Small intestine (tissue), 7 donors: ENCODE measurements at regions not wholly inside any gene's neighbourhood (a gene's known extent, or its start where the extent isn't known, plus 50 kb on each side); places are given as distances from the start of the nearest gene placed in this dataset.

Source experiments
- DNase-seq, 2 donors: peaks; one replicate each; pipeline versions ENCODE4 v3.0.0 to v3.0.0-alpha.2; 2013
- FAIRE-seq: peaks from 2 replicates; lab custom pipeline; 2012; peaks lifted over from hg19 to GRCh38; lab: Jason Lieb, UNC
- H3K27ac ChIP-seq, 3 donors: one replicate each; pipeline ENCODE4 v1.5.1; 2013; ENCODE audit warnings: low read length in 2 of 3, mild to moderate bottlenecking in 2 of 3, control low read depth in 1 of 3, inconsistent platforms in 1 of 3, low read depth in 1 of 3, moderate library complexity in 1 of 3
- H3K27me3 ChIP-seq, 3 donors: one replicate each; pipeline ENCODE4 v1.6.1; 2013; ENCODE audit warnings: low read length in 3 of 3, inconsistent platforms in 1 of 3; ENCODE audit not compliant: control insufficient read depth in 3 of 3, insufficient read depth in 3 of 3
- H3K36me3 ChIP-seq, 3 donors: one replicate each; pipeline ENCODE4 v1.6.1; 2013; ENCODE audit warnings: low read length in 3 of 3, inconsistent platforms in 1 of 3, low read depth in 1 of 3, mild to moderate bottlenecking in 1 of 3, moderate library complexity in 1 of 3; ENCODE audit not compliant: control insufficient read depth in 3 of 3, insufficient read depth in 2 of 3
- H3K4me1 ChIP-seq, 3 donors: one replicate each; pipeline ENCODE4 v1.6.1; 2013; ENCODE audit warnings: low read length in 2 of 3, inconsistent platforms in 1 of 3, low read depth in 1 of 3, mild to moderate bottlenecking in 1 of 3, moderate library complexity in 1 of 3; ENCODE audit not compliant: control insufficient read depth in 3 of 3, insufficient read depth in 2 of 3
- H3K4me3 ChIP-seq, 3 donors: one replicate each; pipeline ENCODE4 v1.5.1; 2013; ENCODE audit warnings: low read length in 3 of 3, control low read depth in 1 of 3, inconsistent platforms in 1 of 3, low read depth in 1 of 3, mild to moderate bottlenecking in 1 of 3, moderate library complexity in 1 of 3
- H3K9me3 ChIP-seq, 2 donors: one replicate each; pipeline ENCODE4 v1.6.1; 2013; ENCODE audit warnings: low read depth in 1 of 2, low read length in 1 of 2; ENCODE audit not compliant: control insufficient read depth in 2 of 2, insufficient read depth in 1 of 2
- WGBS, 3 donors: extraction: QIAGEN DNeasy Blood & Tissue Kit; methylation state at CpG; one replicate each; pipeline ENCODE4 v1.1.7; 2013; 5-methylcytosine and 5-hydroxymethylcytosine counted together
- donor health status: healthy with polysubstance abuse.
- donor health status: control.
- donor health status: control.
- donor health status: Bipolar disorder and iron deficiency.
- donor health status: healthy.

DNA sequence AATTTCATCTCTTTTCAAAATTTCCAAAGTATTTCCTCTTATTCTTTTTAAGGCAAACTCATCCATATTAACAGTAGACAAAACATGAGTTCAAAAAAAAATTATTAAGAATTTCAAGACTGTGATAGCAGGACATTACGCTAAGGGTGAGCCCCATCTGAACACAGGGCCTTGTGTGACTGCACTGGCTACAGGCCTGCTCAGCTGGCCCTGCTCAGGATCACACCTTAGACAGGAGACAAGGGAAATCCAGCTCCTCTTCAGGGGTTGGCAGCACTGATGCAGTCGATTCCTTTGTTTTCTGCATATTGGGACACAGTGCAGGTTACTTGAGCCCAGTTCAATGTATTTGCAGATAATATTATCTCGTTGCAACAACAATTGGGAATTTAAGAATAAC is 444.7 kb downstream of the PLK2 start:
- FAIRE-seq, result no peak
- Histone ChIP-seq H3K27me3 (no peaks in the 10 kb centered on the region), H3K27ac (no peak overlapping the region), H3K36me3 (no peaks in the 10 kb centered on the region), H3K9me3 (no peaks in the 10 kb centered on the region), H3K4me3 (no peak overlapping the region), H3K4me1 (no peaks in the 10 kb centered on the region)
- DNase-seq, result no peak
- WGBS, 3 donors, result 73 to 84% (median 75%) methylated on average over 3 of the region's 3 CpGs

DNA sequence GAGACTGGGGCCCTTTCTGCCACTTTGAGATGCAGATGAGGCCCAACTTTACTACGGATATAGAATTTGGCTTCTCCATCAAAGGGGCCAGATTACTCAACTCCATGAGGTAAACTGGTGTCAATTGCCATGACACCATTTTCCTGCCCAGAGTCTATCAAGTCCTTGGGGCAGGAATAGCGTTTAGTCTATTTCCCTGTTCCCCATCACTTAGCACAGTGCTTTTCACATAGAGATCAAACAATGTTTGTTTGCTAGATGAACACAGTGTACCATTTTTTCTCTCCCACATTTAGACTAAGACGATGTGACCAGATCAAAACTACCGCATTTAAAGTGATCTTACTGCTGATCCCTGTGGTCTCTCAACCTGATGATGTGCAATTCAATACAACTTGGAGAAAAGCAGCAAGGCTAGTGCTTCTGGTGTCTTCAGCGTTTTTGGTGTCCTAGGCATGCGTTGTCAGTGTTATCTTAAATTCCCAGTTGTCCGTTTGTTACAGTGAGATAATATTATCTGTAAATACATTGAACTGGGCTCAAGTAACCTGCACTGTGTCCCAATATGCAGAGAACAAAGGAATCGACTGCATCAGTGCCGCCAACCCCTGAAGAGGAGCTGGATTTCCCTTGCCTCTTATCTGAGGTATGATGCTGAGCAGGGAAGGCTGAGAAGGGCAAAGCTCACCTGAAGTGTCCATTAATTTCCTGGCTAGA is 446.2 kb downstream of the PLK2 start:
- DNase-seq (peak in 1 of 2 donors; percentile 6), FAIRE-seq (no peak)
- Histone ChIP-seq H3K36me3 (no peaks in the 10 kb centered on the region), H3K27ac (no peak overlapping the region), H3K9me3 (no peaks in the 10 kb centered on the region), H3K4me3 (no peak overlapping the region), H3K27me3 (no peaks in the 10 kb centered on the region), H3K4me1 (no peaks in the 10 kb centered on the region)
- 64 to 83% (median 78%) methylated on average over 9 of the region's 9 CpGs for WGBS, 3 donors

- Histone ChIP-seq H3K9me3 (no peaks in the 10 kb centered on the region), H3K4me3 (no peak overlapping the region), H3K27ac (no peak overlapping the region), H3K27me3 (no peaks in the 10 kb centered on the region), H3K4me1 (no peaks in the 10 kb centered on the region), H3K36me3 (no peaks in the 10 kb centered on the region)
- 70 to 78% (median 77%) methylated on average over 3 of the region's 3 CpGs for WGBS, 3 donors
- peak in 1 of 2 donors; percentile 0 for DNase-seq
- FAIRE-seq, result no peak
Observed at GRCh38 chr5:58012801-58013315, 447.0 kb downstream of the PLK2 start.

- FAIRE-seq, result no peak
- H3K4me1 ChIP-seq, result no peaks in the 10 kb centered on the region
- H3K27me3 ChIP-seq, result no peaks in the 10 kb centered on the region
- WGBS, 3 donors, result 29 to 58% (median 31%) methylated on average over 1 of the region's 1 CpG
- H3K27ac ChIP-seq, result no peak overlapping the region
- no peak for DNase-seq
- H3K36me3 ChIP-seq, result no peaks in the 10 kb centered on the region
- H3K4me3 ChIP-seq, result no peak overlapping the region
- H3K9me3 ChIP-seq, result no peaks in the 10 kb centered on the region
Observed at GRCh38 chr5:58012102-58012501, 447.8 kb downstream of the PLK2 start.

- Histone ChIP-seq H3K4me3 (no peak overlapping the region), H3K27ac (no peak overlapping the region), H3K27me3 (no peaks in the 10 kb centered on the region), H3K4me1 (no peaks in the 10 kb centered on the region), H3K9me3 (no peaks in the 10 kb centered on the region), H3K36me3 (no peaks in the 10 kb centered on the region)
- 65 to 81% (median 73%) methylated on average over 4 of the region's 4 CpGs for WGBS, 3 donors
- FAIRE-seq (no peak), DNase-seq (no peak)
Observed at GRCh38 chr5:58011301-58011700, 448.6 kb downstream of the PLK2 start.

GRCh38 chr5:58009754-58010153 is 450.1 kb downstream of the PLK2 start:
- DNase-seq, result no peak
- FAIRE-seq, result no peak
- WGBS, 3 donors, result 53 to 71% (median 57%) methylated on average over 2 of the region's 2 CpGs
- H3K9me3 ChIP-seq, result no peaks in the 10 kb centered on the region
- no peaks in the 10 kb centered on the region for H3K4me1 ChIP-seq
- no peaks in the 10 kb centered on the region for H3K27me3 ChIP-seq
- no peak overlapping the region for H3K27ac ChIP-seq
- no peaks in the 10 kb centered on the region for H3K36me3 ChIP-seq
- H3K4me3 ChIP-seq, result no peak overlapping the region

DNA sequence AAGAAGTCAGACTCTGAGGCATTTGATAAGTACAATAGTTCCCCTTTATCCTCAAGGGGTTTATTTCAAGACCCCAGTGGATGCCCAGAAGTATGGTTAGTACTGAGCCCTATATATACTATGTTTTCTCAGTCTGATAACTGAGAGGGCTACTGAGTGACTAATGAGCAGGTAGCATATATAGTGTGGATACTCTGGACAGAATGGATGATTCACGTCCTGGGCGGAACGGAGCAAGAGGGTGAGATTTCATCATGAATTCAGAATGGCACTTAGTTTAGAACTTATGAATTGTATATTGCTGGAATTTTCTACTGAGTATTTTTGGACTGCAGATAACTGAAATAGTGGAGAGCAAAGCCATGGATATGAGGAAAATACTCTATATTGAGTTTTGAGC is 457.6 kb downstream of the PLK2 start:
- Histone ChIP-seq H3K9me3 (no peaks in the 10 kb centered on the region), H3K4me3 (no peak overlapping the region), H3K27ac (no peak overlapping the region), H3K36me3 (no peaks in the 10 kb centered on the region), H3K27me3 (no peaks in the 10 kb centered on the region), H3K4me1 (no peaks in the 10 kb centered on the region)
- DNase-seq, result no peak
- FAIRE-seq, result no peak
- WGBS, 3 donors, result 90 to 95% (median 95%) methylated on average over 3 of the region's 3 CpGs

- FAIRE-seq (no peak), DNase-seq (no peak)
- Histone ChIP-seq H3K27me3 (no peaks in the 10 kb centered on the region), H3K4me3 (no peak overlapping the region), H3K36me3 (no peaks in the 10 kb centered on the region), H3K27ac (no peak overlapping the region), H3K4me1 (no peaks in the 10 kb centered on the region), H3K9me3 (no peaks in the 10 kb centered on the region)
- 81 to 97% (median 96%) methylated on average over 1 of the region's 1 CpG for WGBS, 3 donors
Observed at GRCh38 chr5:57993866-57994265, 466.0 kb downstream of the PLK2 start.

DNA sequence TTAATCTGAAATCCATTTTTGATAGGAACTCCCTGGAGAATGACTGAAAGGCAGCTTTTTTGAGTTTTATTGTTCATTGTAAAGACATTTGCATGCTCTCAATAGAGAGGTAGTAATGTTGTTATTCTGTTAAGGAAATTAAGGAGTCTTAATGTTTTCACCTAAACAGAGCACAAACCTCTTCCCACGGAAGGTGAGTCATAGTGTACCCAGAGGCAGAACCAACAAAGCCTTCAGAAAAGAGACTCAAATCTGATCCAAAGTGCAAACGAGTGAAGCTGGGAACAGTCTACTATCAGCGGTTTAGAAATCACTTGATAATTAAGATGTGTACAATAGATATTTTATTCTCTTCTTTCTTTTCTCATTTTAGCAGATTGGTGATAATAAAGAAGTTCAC is 470.5 kb downstream of the PLK2 start:
- H3K27me3 ChIP-seq, result no peaks in the 10 kb centered on the region
- no peak for DNase-seq
- no peak overlapping the region for H3K4me3 ChIP-seq
- FAIRE-seq, result no peak
- WGBS, 3 donors, result 13 to 43% (median 26%) methylated on average over 3 of the region's 3 CpGs
- no peaks in the 10 kb centered on the region for H3K36me3 ChIP-seq
- H3K27ac ChIP-seq, result no peak overlapping the region
- no peaks in the 10 kb centered on the region for H3K9me3 ChIP-seq
- H3K4me1 ChIP-seq, result no peaks in the 10 kb centered on the region
